Skin epidermis (tissue), 12 donors: ENCODE measurements at regions not wholly inside any gene's neighbourhood (a gene's known extent, or its start where the extent isn't known, plus 50 kb on each side); places are given as distances from the start of the nearest gene placed in this dataset.

Experiments used
- H3K27ac ChIP-seq, 21 experiments: fragments of 200-600 bp; sonication (generic) in 11 of 21; one replicate each; pipeline ENCODE4 v1.5.0; 2020; ENCODE audit warnings: mild to moderate bottlenecking in 3 of 21, inconsistent platforms in 2 of 21, moderate library complexity in 2 of 21
- H3K4me3 ChIP-seq, 7 experiments: fragments of 200-600 bp; sonication (generic) in 2 of 7; one replicate each; pipeline ENCODE4 v1.5.0; 2020; ENCODE audit warnings: inconsistent platforms in 2 of 7, mild to moderate bottlenecking in 2 of 7, moderate library complexity in 1 of 7

GRCh38 chr4:27239641-27240040 lies 379.0 kb downstream of the STIM2 start:
- H3K27ac ChIP-seq, result no peak overlapping the region
- H3K4me3 ChIP-seq, result no peak overlapping the region

DNA sequence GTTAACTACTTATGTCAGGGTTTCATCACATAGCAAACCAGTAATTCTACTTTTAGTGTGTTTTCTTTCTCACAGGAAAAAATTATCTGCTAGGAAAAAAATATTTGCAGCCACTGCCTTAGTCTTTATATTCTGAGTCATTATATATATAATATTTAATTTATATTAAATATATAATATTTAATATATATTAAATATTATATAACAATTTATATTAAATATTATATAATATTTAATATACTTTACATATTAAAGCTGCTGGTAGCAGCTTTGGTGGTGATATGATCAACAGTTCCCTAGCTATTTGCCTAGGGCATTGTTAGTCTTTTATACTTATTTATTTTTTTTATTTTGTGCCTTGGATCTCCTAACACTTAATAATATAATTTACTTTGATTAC lies 381.6 kb downstream of the STIM2 start:
- Histone ChIP-seq H3K27ac (no peak overlapping the region), H3K4me3 (no peak overlapping the region)

- H3K27ac ChIP-seq, result no peak overlapping the region
- no peak overlapping the region for H3K4me3 ChIP-seq
These were observed 384.6 kb downstream of the STIM2 start for GRCh38 chr4:27245216-27245615.

DNA sequence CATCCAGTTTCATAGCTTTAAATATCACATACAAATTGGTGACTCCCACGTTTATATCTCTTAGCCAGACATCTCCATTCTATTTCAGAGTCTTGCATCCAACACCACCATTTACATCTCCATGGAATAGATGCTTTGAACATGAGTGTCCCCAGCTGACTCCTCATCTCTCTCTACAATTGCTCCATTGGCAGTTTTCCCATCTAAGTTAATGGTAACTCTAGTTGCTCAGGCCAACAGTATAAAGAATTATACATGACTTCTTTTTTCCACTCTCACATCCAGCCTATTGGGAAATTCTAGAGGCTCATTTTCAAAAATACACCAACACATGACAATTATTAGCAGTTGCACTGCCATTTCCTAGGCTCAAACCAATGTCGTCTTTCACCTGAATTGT lies 388.2 kb downstream of the STIM2 start:
- Histone ChIP-seq H3K27ac (no peak overlapping the region), H3K4me3 (no peak overlapping the region)

DNA sequence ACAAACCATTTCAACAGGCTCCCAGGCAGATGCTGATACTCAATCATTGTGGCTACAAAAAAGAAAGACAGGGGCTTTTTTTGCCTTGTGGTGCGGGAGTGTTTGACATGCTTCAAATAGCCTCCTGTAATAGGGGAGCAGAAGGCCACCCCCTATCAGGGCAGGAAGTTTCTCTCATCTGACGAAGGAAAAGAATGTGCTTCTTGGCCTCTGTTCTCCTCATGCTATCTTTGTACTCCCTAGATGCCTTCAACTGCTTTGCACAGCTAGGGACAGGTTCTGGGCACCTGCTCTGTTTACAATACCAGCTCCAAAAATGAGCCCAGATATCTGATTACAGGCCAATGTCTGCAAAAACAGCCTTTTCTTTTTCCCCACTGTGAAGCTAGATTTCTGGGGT lies 391.1 kb downstream of the STIM2 start:
- Histone ChIP-seq H3K27ac (no peak overlapping the region), H3K4me3 (no peak overlapping the region)

- H3K27ac ChIP-seq, result no peak overlapping the region
- no peak overlapping the region for H3K4me3 ChIP-seq
These were observed 406.8 kb downstream of the STIM2 start for GRCh38 chr4:27267339-27267969.

GRCh38 chr4:27267970-27268355 lies 407.3 kb downstream of the STIM2 start:
- no peak overlapping the region for H3K4me3 ChIP-seq
- no peak overlapping the region for H3K27ac ChIP-seq

DNA sequence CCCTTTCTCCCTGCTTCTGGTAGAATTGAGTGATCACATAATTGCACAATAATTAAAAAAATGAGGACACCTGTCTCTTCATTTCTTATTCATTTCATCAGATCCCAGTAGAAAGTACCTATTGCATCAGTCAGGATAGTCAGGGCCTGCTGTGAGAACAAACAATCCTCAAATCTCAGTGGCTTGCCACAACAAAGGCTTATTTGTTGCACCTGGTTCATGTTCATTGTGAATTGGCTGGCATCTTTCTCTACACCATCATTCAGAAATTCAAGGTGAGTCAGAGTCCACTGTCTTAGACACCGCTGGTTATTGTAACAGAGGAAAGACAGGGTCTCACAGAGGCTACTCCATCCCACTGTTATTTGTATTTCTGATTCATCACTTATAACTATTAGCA lies 409.8 kb downstream of the STIM2 start:
- H3K27ac ChIP-seq, result no peak overlapping the region
- no peak overlapping the region for H3K4me3 ChIP-seq

- no peak overlapping the region for H3K27ac ChIP-seq
- H3K4me3 ChIP-seq, result no peak overlapping the region
These were observed 410.9 kb downstream of the STIM2 start for GRCh38 chr4:27271555-27271954.

DNA sequence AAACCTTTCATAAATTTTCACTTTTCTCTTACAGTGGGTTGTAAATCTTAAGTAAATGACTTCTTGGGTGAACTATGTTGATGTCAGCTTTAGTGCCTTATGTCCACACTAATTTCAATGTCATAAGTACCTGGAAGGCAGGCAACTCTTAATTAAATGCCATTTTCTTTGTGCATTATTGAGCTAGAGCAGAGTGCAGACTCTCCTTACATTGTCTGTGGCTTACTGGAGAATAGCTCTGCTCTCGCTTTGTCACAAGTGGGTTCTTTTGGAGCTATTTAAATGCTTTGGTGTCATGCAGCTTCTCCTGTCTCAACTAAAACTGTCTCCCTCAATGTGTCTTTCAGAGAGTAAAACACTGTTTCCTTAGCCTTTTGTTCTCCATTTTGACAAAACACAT lies 411.6 kb downstream of the STIM2 start:
- H3K27ac ChIP-seq, result no peak overlapping the region
- H3K4me3 ChIP-seq, result no peak overlapping the region

- Histone ChIP-seq H3K27ac (no peak overlapping the region), H3K4me3 (no peak overlapping the region)
These were observed 415.8 kb downstream of the STIM2 start for GRCh38 chr4:27276307-27277073.

DNA sequence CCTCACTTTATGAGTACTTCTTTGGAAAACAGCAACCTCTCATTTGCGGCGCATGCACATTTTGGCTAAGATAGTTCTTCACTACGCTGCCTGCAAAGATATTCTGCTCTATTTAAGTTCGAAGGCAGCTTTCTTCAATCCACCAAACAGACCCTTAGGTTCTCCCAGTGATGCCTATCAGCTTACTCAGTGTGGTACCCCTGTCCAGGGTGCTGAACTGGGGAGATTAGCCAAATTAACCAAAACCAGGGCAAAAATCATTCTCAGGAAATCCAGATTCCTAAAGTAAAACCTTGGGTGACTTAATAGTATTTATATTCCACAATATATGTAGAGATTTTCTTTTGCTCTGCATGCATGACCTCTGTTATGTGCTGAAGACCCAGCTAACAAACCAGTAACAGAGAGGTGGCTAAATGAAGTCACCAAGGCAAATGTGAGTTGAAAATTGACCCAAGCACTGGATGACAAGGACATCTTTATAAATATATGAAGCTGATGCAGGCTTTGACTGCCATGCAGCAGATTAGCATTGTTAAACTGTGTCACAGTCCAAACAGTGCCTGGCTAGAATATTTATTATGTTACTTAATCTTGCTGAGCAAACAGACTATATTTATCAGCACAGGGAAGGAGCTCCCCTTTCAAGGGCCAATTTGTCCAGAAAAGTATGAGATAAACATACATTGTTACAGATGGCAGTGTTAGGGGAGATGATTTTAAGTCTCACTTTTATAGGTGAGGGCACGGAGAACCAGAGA lies 418.2 kb downstream of the STIM2 start:
- no peak overlapping the region for H3K4me3 ChIP-seq
- H3K27ac ChIP-seq, result no peak overlapping the region

- Histone ChIP-seq H3K27ac (no peak overlapping the region), H3K4me3 (no peak overlapping the region)
These were observed 427.9 kb downstream of the STIM2 start for GRCh38 chr4:27288496-27288895.

DNA sequence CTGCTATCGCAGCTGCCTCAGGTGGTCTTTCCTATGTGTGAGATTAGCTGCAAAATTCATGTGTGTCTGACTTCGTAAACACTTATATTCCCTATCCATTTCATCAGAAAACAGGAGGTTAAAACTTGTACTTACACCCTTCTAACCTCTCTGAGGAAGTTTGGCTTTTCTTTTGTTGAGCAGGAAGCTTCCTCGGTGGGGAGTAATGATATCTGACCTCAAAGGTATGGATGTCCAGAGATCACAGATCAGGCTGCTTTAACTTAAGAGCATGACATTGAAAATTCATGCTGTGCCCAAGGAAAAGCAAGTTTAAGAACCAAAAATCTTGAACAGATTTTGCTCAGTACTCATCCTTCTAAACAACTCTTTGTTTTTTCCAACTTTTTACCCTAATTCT lies 429.1 kb downstream of the STIM2 start:
- Histone ChIP-seq H3K4me3 (no peak overlapping the region), H3K27ac (no peak overlapping the region)

DNA sequence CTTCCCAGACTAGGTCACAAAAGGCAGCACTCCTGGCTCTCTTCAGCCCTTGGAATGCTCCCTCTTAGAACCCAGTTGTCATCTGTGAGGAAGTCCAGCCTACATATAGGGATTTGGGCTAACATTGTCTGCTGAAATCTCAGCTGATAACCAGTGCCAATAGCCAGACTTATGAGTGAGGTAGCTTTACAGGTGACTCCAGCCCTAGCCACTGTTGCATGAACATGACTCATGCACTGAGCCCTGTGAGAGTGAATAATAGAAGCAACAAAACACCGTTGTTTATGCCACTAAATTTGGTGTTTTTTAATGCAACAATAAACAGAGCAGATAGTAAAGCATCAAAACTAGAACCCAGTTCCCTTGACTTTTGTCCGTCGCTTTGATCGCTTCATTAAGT lies 433.2 kb downstream of the STIM2 start:
- Histone ChIP-seq H3K27ac (no peak overlapping the region), H3K4me3 (no peak overlapping the region)

- no peak overlapping the region for H3K4me3 ChIP-seq
- H3K27ac ChIP-seq, result no peak overlapping the region
These were observed 444.1 kb downstream of the STIM2 start for GRCh38 chr4:27304751-27305150.

GRCh38 chr4:27305246-27305645 lies 444.6 kb downstream of the STIM2 start:
- no peak overlapping the region for H3K4me3 ChIP-seq
- H3K27ac ChIP-seq, result no peak overlapping the region

DNA sequence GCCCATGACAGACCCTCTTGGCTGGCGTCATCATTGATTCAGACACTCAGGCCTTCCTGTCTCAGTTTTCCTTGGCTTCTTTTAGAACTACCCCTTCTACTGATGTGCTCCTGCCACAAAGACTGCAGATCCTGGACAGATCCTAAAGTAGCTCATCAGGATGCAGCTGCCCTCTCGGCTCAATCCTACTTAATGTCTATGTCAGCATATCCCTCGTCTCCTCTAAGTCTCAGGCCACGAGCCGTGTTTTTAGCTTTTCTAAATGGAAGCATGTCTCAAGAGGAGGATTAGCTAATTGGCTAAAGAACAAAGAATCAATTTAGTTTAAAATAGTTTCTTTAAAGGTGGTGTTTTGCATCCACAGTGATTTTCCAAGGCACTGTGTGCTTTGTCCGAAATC lies 447.7 kb downstream of the STIM2 start:
- Histone ChIP-seq H3K4me3 (no peak overlapping the region), H3K27ac (no peak overlapping the region)

DNA sequence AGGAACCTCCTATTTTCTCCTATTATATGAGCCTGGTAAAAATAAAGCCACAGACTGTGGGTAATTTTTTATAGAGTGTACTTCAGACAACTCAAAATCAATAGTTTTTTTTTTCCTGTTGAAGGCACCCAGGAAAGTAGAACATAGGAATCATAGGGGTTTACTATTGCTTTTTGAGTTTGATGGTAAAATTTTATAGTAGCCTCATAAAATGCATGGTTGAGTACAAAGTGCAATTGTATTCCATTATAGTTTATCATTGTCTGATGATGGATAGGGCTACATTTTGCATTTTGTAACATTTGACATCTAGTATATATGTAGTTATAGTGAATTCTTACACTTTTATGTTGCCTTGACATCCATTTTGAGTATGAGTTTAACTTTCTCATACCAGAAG lies 455.0 kb downstream of the STIM2 start:
- Histone ChIP-seq H3K27ac (no peak overlapping the region), H3K4me3 (no peak overlapping the region)

- H3K27ac ChIP-seq, result no peak overlapping the region
- H3K4me3 ChIP-seq, result no peak overlapping the region
These were observed 455.5 kb downstream of the STIM2 start for GRCh38 chr4:27316176-27316575.

GRCh38 chr4:27318740-27319139 lies 458.1 kb downstream of the STIM2 start:
- H3K4me3 ChIP-seq, result no peak overlapping the region
- H3K27ac ChIP-seq, result no peak overlapping the region
